ENCODE measurements at regions not wholly inside any gene's neighbourhood (a gene's known extent, or its start where the extent isn't known, plus 50 kb on each side); places are given as distances from the start of the nearest gene placed in this dataset.

GRCh38 chr11:120024586-120024985 lies 113.3 kb downstream of the TRIM29 start:
- dilution Hi-C loops (cut with MboI; ENCODE audit: extremely low pct_ligation_motif_present, low sequenced_read_pairs) (no loop called here), intact Hi-C loops (cut with micrococcal nuclease) (no loop called here)
- Histone ChIP-seq H3K4me2 (ENCODE audit: insufficient read depth, low read length) (no peak overlapping the region), H3K9me1 (replicated peaks; ENCODE audit: control insufficient read depth, extremely low read depth, insufficient read depth, low read length) (no peaks in the 10 kb centered on the region), H3K4me1 (ENCODE audit: control insufficient read depth, extremely low read depth, insufficient read depth, low read length) (no peaks in the 10 kb centered on the region), H4K20me1 (replicated peaks; ENCODE audit: control insufficient read depth, extremely low read depth, insufficient read depth, low read length) (no peaks in the 10 kb centered on the region), H3K27me3 (ENCODE audit: control insufficient read depth in 2 of 2, insufficient read depth in 2 of 2, low read length in 2 of 2) (no peaks in the 10 kb centered on the region), H3K36me3 (ENCODE audit: control insufficient read depth in 2 of 2, extremely low read depth in 1 of 2, insufficient read depth in 2 of 2, low read length in 2 of 2) (no peaks in the 10 kb centered on the region), H3K27ac (ENCODE audit: insufficient read depth, low read depth, low read length) (no peak overlapping the region), H2AFZ (ENCODE audit: low read depth, low read length) (no peak overlapping the region), H3K9me3 (replicated peaks; ENCODE audit: control insufficient read depth, insufficient read depth, low read length) (no peaks in the 10 kb centered on the region), H3K79me2 (ENCODE audit: control insufficient read depth, insufficient read depth, low read length) (no peaks in the 10 kb centered on the region), H3K9ac (replicated peaks; ENCODE audit: extremely low read depth, insufficient read depth, low read length) (no peak overlapping the region), H3K4me3 (replicated peaks in 1 of 3; ENCODE audit: insufficient read depth in 1 of 3, low read depth in 1 of 3, low read length in 3 of 3) (no peak overlapping the region)
- POLR2A ChIA-PET, result no interaction called here
- TF ChIP-seq MYC (IDR thresholded peaks at IDR 0.05; ENCODE audit: low read depth, low read length), result no peak
- TF ChIP-seq POLR2AphosphoS5 (IDR thresholded peaks at IDR 0.05; ENCODE audit: insufficient read depth, low read depth, low read length), result no peak
- TF ChIP-seq CTCF (IDR thresholded peaks at IDR 0.05; ENCODE audit: extremely low read depth in 1 of 2, insufficient read depth in 1 of 2, low read depth in 1 of 2, low read length in 2 of 2), result no peak
- no peak for TF ChIP-seq MAX (IDR thresholded peaks at IDR 0.05; ENCODE audit: insufficient read depth, insufficient read length)
- TF ChIP-seq GATA2 (IDR thresholded peaks at IDR 0.05; ENCODE audit: insufficient read depth, insufficient read length, low read depth, low read length), result no peak
- TF ChIP-seq FOS (IDR thresholded peaks at IDR 0.05; ENCODE audit: borderline replicate concordance, insufficient read depth, low read length), result no peak
- no peak for TF ChIP-seq EZH2 (IDR thresholded peaks at IDR 0.05; ENCODE audit: borderline replicate concordance, low read depth, low read length, severe bottlenecking)
- no peak for TF ChIP-seq POLR2A (IDR thresholded peaks at IDR 0.05; ENCODE audit: low read depth, low read length)
- DNase-seq (ENCODE audit: low read depth, low spot score) (no peak), FAIRE-seq (no peak)
- no TSS peak for BruUV-seq (replicated peaks)
- CTCF ChIA-PET, result no interaction called here

Measured in endothelial cell of umbilical vein (primary cell).